Liver (tissue), 8 donors: ENCODE measurements at regions not wholly inside any gene's neighbourhood (a gene's known extent, or its start where the extent isn't known, plus 50 kb on each side); places are given as distances from the start of the nearest gene placed in this dataset.

Experiments used
- DNase-seq: peaks from one replicate; pipeline ENCODE4 v3.0.0-alpha.2; 2017; ENCODE audit warnings: low spot score
- H3K27ac ChIP-seq, 2 donors: one replicate each; pipeline ENCODE4 v1.7.0; 2013; ENCODE audit warnings: inconsistent platforms in 2 of 2, low read length in 2 of 2, control low read depth in 1 of 2, low read depth in 1 of 2, mild to moderate bottlenecking in 1 of 2
- H3K27me3 ChIP-seq, 4 donors: one replicate each; pipeline versions ENCODE4 v1.6.1 to v1.7.0; 2013; ENCODE audit warnings: low read length in 3 of 4, inconsistent platforms in 1 of 4, mild to moderate bottlenecking in 1 of 4, moderate library complexity in 1 of 4; ENCODE audit not compliant: control insufficient read depth in 4 of 4, insufficient read depth in 4 of 4
- H3K36me3 ChIP-seq, 4 donors: one replicate each; pipeline versions ENCODE4 v1.6.1 to v1.7.0; 2013; ENCODE audit warnings: low read length in 3 of 4, mild to moderate bottlenecking in 3 of 4, low read depth in 1 of 4, moderate library complexity in 1 of 4; ENCODE audit not compliant: control insufficient read depth in 4 of 4, insufficient read depth in 3 of 4
- H3K4me1 ChIP-seq, 4 donors: one replicate each; pipeline versions ENCODE4 v1.6.1 to v1.7.0; 2013; ENCODE audit warnings: low read length in 3 of 4, mild to moderate bottlenecking in 3 of 4, moderate library complexity in 1 of 4; ENCODE audit not compliant: control insufficient read depth in 4 of 4, insufficient read depth in 4 of 4
- H3K4me3 ChIP-seq, 3 donors: one replicate each; pipeline versions ENCODE4 v1.6.1 to v1.7.0; 2013; ENCODE audit warnings: low read length in 3 of 3, control low read depth in 1 of 3, low read depth in 1 of 3, mild to moderate bottlenecking in 1 of 3
- H3K9ac ChIP-seq, 2 donors: one replicate each; pipeline ENCODE4 v1.7.0; 2013; ENCODE audit warnings: low read length in 2 of 2, mild to moderate bottlenecking in 2 of 2, moderate library complexity in 2 of 2, control low read depth in 1 of 2, low read depth in 1 of 2
- H3K9me3 ChIP-seq, 4 donors: one replicate each; pipeline versions ENCODE4 v1.6.1 to v1.7.0; 2013; ENCODE audit warnings: low read length in 3 of 4; ENCODE audit not compliant: control insufficient read depth in 4 of 4
- CTCF ChIP-seq: fragments of 150-350 bp; IDR thresholded peaks from 2 replicates; pipeline ENCODE4 v1.5.1; 2017; ENCODE audit warnings: improper control_type of control experiment, low read depth, low read length; ENCODE audit not compliant: missing input control
- EGR1 ChIP-seq, 2 donors: IDR thresholded peaks; 2 replicates each; pipeline ENCODE4 v1.6.1; 2016 to 2018; ENCODE audit warnings: antibody characterized with exemption in 2 of 2, low read depth in 2 of 2
- FOXA1 ChIP-seq: IDR thresholded peaks from 2 replicates; pipeline ENCODE4 v1.6.1; 2016; ENCODE audit warnings: antibody characterized with exemption
- FOXA2 ChIP-seq: IDR thresholded peaks from 2 replicates; pipeline ENCODE4 v1.6.1; 2016; ENCODE audit warnings: antibody characterized with exemption
- GABPA ChIP-seq, 2 donors: IDR thresholded peaks in 1 of 2; conservative IDR thresholded peaks in 1 of 2; 2 replicates each; pipeline ENCODE4 v1.6.1; 2016; ENCODE audit warnings: antibody characterized with exemption in 2 of 2, mild to moderate bottlenecking in 1 of 2, moderate library complexity in 1 of 2
- HNF4A ChIP-seq, 2 donors: conservative IDR thresholded peaks; 2 replicates each; pipeline ENCODE4 v1.6.1; 2016; ENCODE audit warnings: antibody characterized with exemption in 2 of 2, mild to moderate bottlenecking in 2 of 2
- HNF4G ChIP-seq: IDR thresholded peaks from 2 replicates; pipeline ENCODE4 v1.6.1; 2016; ENCODE audit warnings: antibody characterized with exemption
- JUND ChIP-seq, 2 donors: IDR thresholded peaks; 2 replicates each; pipeline ENCODE4 v1.6.1; 2016; ENCODE audit warnings: antibody characterized with exemption in 2 of 2
- MAX ChIP-seq: IDR thresholded peaks from 2 replicates; pipeline ENCODE4 v1.6.1; 2016; ENCODE audit warnings: antibody characterized with exemption
- NR2F2 ChIP-seq: IDR thresholded peaks from 2 replicates; pipeline ENCODE4 v1.6.1; 2016; ENCODE audit warnings: antibody characterized with exemption
- RAD21 ChIP-seq, 2 donors: IDR thresholded peaks; 2 replicates each; pipeline ENCODE4 v1.6.1; 2016; ENCODE audit warnings: antibody characterized with exemption in 2 of 2, mild to moderate bottlenecking in 2 of 2
- RXRA ChIP-seq, 2 donors: IDR thresholded peaks; 2 replicates each; pipeline ENCODE4 v1.6.1; 2017 to 2018; ENCODE audit warnings: antibody characterized with exemption in 2 of 2, mild to moderate bottlenecking in 1 of 2
- SP1 ChIP-seq: IDR thresholded peaks from 2 replicates; pipeline ENCODE4 v1.6.1; 2018; ENCODE audit warnings: antibody characterized with exemption, mild to moderate bottlenecking
- TAF1 ChIP-seq: conservative IDR thresholded peaks from 2 replicates; pipeline ENCODE4 v1.6.1; 2016; ENCODE audit warnings: antibody characterized with exemption, mild to moderate bottlenecking
- ZBTB33 ChIP-seq: IDR thresholded peaks from 2 replicates; pipeline ENCODE4 v1.6.1; 2016; ENCODE audit warnings: antibody characterized with exemption
- WGBS: extraction: QIAGEN DNeasy Blood & Tissue Kit; methylation state at CpG from one replicate; pipeline ENCODE4 v1.1.7; 2013; 5-methylcytosine and 5-hydroxymethylcytosine counted together
- TF ChIP-seq, protein P1 (sequence below): IDR thresholded peaks from 2 replicates; pipeline ENCODE4 v1.6.1; 2016; ENCODE audit warnings: antibody characterized with exemption, mild to moderate bottlenecking
- TF ChIP-seq, protein P2 (sequence below): IDR thresholded peaks from 2 replicates; pipeline ENCODE4 v1.6.1; 2016; ENCODE audit warnings: antibody characterized with exemption
- donor health status: healthy.
- donor health status: healthy.
- donor health status: healthy.
- donor health status: healthy.
- donor health status: healthy.

DNA sequence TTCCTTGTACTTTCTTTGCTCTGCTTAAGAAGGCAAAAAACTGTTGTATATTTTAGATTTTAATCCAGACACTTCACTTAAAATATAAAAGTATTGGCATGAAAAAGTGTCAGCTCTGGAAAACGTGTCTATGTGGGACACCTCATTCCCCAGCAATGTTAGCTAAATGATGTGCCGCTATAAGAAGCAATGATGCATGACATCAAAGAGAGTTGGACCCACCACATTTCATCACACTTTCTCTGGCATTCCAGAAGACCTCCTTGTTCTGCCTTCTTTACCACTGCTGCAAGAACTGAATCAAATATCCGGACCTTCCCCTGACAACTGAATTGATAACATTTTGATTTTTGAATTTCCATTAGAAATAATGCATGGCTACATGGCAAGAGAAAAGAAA, 242.4 kb upstream of the TANK start:
- Histone ChIP-seq H3K9ac (no peak overlapping the region), H3K4me3 (no peak overlapping the region), H3K27me3 (no peaks in the 10 kb centered on the region), H3K9me3 (no peaks in the 10 kb centered on the region), H3K4me1 (no peaks in the 10 kb centered on the region), H3K27ac (no peak overlapping the region), H3K36me3 (no peaks in the 10 kb centered on the region)
- 89% methylated on average over 3 of the region's 3 CpGs for WGBS
- TF ChIP-seq HNF4G, result no peak
- TF ChIP-seq, protein P1, sequence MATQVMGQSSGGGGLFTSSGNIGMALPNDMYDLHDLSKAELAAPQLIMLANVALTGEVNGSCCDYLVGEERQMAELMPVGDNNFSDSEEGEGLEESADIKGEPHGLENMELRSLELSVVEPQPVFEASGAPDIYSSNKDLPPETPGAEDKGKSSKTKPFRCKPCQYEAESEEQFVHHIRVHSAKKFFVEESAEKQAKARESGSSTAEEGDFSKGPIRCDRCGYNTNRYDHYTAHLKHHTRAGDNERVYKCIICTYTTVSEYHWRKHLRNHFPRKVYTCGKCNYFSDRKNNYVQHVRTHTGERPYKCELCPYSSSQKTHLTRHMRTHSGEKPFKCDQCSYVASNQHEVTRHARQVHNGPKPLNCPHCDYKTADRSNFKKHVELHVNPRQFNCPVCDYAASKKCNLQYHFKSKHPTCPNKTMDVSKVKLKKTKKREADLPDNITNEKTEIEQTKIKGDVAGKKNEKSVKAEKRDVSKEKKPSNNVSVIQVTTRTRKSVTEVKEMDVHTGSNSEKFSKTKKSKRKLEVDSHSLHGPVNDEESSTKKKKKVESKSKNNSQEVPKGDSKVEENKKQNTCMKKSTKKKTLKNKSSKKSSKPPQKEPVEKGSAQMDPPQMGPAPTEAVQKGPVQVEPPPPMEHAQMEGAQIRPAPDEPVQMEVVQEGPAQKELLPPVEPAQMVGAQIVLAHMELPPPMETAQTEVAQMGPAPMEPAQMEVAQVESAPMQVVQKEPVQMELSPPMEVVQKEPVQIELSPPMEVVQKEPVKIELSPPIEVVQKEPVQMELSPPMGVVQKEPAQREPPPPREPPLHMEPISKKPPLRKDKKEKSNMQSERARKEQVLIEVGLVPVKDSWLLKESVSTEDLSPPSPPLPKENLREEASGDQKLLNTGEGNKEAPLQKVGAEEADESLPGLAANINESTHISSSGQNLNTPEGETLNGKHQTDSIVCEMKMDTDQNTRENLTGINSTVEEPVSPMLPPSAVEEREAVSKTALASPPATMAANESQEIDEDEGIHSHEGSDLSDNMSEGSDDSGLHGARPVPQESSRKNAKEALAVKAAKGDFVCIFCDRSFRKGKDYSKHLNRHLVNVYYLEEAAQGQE, result no peak
- no peak for TF ChIP-seq CTCF
- no peak for TF ChIP-seq HNF4A (conservative IDR thresholded peaks at IDR 0.05)
- no peak for TF ChIP-seq EGR1 (IDR thresholded peaks at IDR 0.05; ENCODE audit: low read depth in 2 of 2)
- no peak for TF ChIP-seq TAF1
- TF ChIP-seq ZBTB33, result no peak
- TF ChIP-seq JUND (IDR thresholded peaks at IDR 0.05), result no peak
- no peak for TF ChIP-seq MAX
- no peak for TF ChIP-seq RXRA (IDR thresholded peaks at IDR 0.05)
- TF ChIP-seq FOXA1, result no peak
- no peak for TF ChIP-seq RAD21 (IDR thresholded peaks at IDR 0.05)
- TF ChIP-seq GABPA (IDR thresholded peaks at IDR 0.05 in 1 of 2, conservative IDR thresholded peaks at IDR 0.05 in 1 of 2), result no peak
- TF ChIP-seq, protein P2, sequence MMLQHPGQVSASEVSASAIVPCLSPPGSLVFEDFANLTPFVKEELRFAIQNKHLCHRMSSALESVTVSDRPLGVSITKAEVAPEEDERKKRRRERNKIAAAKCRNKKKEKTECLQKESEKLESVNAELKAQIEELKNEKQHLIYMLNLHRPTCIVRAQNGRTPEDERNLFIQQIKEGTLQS, result no peak
- TF ChIP-seq NR2F2, result no peak
- no peak for TF ChIP-seq SP1
- no peak for TF ChIP-seq FOXA2
- DNase-seq, result no peak

DNA sequence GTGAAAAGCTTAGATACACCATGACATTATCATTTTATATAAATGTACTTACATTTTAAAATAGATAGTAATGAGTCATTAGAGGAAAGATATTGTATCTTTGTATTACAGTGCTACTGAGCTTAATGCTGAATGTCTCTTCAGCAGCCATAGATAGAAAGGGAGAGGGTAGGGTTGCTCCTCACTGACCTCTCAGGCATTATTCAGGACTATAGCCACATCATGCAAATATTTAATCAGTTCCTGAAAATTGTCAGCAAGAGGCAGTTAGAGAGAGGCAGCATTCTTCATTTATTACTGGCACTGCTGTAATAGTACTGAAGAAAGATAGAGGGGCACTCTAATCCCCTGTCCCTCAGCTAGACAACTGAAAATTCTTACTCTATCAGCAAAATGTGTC, 242.0 kb upstream of the TANK start:
- Histone ChIP-seq H3K27ac (no peak overlapping the region), H3K27me3 (no peaks in the 10 kb centered on the region)
- TF ChIP-seq ZBTB33 (no peak), HNF4G (no peak), HNF4A (conservative IDR thresholded peaks at IDR 0.05) (no peak)

More for the DNA sequence above, 242.0 kb upstream of the TANK start:
- Histone ChIP-seq H3K4me1 (no peaks in the 10 kb centered on the region), H3K9ac (no peak overlapping the region), H3K36me3 (no peaks in the 10 kb centered on the region), H3K9me3 (no peaks in the 10 kb centered on the region), H3K4me3 (no peak overlapping the region)
- DNase-seq, result no peak
